Glutamatergic neuron (in vitro differentiated cells): ENCODE measurements at regions not wholly inside any gene's neighbourhood (a gene's known extent, or its start where the extent isn't known, plus 50 kb on each side); places are given as distances from the start of the nearest gene placed in this dataset.

Experiments used
- DNase-seq: peaks from one replicate; pipeline ENCODE4 v3.0.0; 2022
- H3K27ac Mint-ChIP-seq: one replicate; pipeline ENCODE4 v1.8.0; 2020; ENCODE audit warnings: mild to moderate bottlenecking, mixed read lengths, inconsistent platforms; ENCODE audit not compliant: unreplicated experiment
- H3K27me3 Mint-ChIP-seq: one replicate; pipeline ENCODE4 v1.8.0; 2020; ENCODE audit warnings: mild to moderate bottlenecking, moderate library complexity, mixed read lengths, inconsistent platforms; ENCODE audit not compliant: unreplicated experiment
- H3K36me3 Mint-ChIP-seq: one replicate; pipeline ENCODE4 v1.8.0; 2020; ENCODE audit warnings: mild to moderate bottlenecking, mixed read lengths, inconsistent platforms; ENCODE audit not compliant: unreplicated experiment
- H3K4me1 Mint-ChIP-seq: one replicate; pipeline ENCODE4 v1.8.0; 2020; ENCODE audit warnings: mild to moderate bottlenecking, low read depth, mixed read lengths, inconsistent platforms; ENCODE audit not compliant: unreplicated experiment
- H3K4me3 Mint-ChIP-seq: one replicate; pipeline ENCODE4 v1.8.0; 2020; ENCODE audit warnings: mild to moderate bottlenecking, mixed read lengths, inconsistent platforms; ENCODE audit not compliant: unreplicated experiment
- H3K9me3 Mint-ChIP-seq: one replicate; pipeline ENCODE4 v1.8.0; 2020; ENCODE audit warnings: mild to moderate bottlenecking, moderate library complexity, mixed read lengths, inconsistent platforms; ENCODE audit not compliant: unreplicated experiment
- CTCF ChIP-seq: fragments of 200-600 bp; sonication (generic); IDR thresholded peaks from one replicate; pipeline ENCODE4 v1.5.0; 2021; ENCODE audit not compliant: partially characterized antibody, unreplicated experiment

DNA sequence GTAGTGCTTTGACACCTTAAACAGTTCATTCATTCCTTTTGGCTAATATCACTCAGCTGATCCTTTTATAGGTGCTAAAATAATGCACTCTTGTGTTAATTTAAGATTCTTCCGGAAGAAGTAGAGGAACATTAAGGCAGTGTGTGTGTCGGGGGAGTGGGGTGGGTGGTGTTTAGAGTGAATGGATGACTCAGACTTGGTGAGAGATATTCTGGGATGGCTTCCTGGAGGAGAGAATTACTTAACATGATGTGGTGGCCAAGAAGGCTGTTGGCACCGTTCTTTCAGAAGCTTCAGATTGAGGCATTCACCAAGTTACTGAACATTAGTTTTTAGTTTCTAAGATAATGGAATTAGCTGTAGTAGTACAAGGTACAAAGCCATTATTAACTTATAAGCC, 125.6 kb upstream of the ROPN1 start:
- Mint-ChIP-seq H3K27ac (peak overlapping the region; percentile 99), H3K4me3 (peak overlapping the region; percentile 88), H3K4me1 (peaks cover 91% of the 10 kb centered on the region), H3K27me3 (peaks cover 37% of the 10 kb centered on the region), H3K36me3 (no peaks in the 10 kb centered on the region), H3K9me3 (peaks cover 50% of the 10 kb centered on the region)
- DNase-seq: no peak
- no peak for TF ChIP-seq CTCF

- TF ChIP-seq CTCF: no peak
- peaks cover 48% of the 10 kb centered on the region for H3K9me3 Mint-ChIP-seq
- peak overlapping the region; percentile 99 for H3K27ac Mint-ChIP-seq
- H3K36me3 Mint-ChIP-seq: no peaks in the 10 kb centered on the region
- no peak for DNase-seq
- H3K4me1 Mint-ChIP-seq: peaks cover 88% of the 10 kb centered on the region
- H3K27me3 Mint-ChIP-seq: peaks cover 43% of the 10 kb centered on the region
- peak overlapping the region; percentile 88 for H3K4me3 Mint-ChIP-seq
These were observed 126.5 kb upstream of the ROPN1 start for GRCh38 chr3:124118397-124118796.

DNA sequence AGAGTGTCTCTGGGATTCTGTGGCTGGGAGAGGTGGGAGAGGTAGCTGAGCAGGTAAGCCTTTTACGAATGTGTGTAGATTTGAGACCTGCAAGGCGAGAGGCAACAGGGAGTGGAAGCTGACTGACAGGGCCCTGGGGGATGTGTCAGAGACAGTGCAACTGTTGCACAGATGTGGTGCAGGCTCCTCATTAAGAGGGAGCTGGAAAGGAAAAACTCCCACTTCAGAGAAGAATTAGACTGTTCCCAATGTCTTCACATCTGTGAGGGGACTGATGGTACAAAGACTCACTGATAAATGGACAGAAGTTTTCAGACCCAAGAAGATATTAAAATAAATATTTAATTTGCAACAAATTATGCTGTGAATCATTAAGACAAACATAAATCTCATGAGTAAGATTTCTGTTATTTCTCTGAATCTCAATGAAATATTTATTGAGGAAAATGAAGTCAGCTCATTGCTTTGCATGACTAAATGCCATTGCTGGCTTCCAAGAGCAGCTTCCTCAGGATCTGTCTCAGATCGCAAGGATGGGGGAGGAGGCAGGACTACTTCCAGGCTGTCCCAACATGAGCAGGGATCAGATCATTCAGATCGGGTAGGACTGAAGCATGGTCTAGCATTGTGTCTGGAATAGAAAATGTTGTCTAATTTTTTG, 127.3 kb upstream of the ROPN1 start:
- H3K4me3 Mint-ChIP-seq: peak overlapping the region; percentile 83
- no peak for TF ChIP-seq CTCF
- DNase-seq: peak; percentile 58
- peaks cover 5% of the 10 kb centered on the region for H3K36me3 Mint-ChIP-seq
- peak overlapping the region; percentile 99 for H3K27ac Mint-ChIP-seq
- H3K4me1 Mint-ChIP-seq: peaks cover 83% of the 10 kb centered on the region
- H3K27me3 Mint-ChIP-seq: peaks cover 40% of the 10 kb centered on the region
- peaks cover 43% of the 10 kb centered on the region for H3K9me3 Mint-ChIP-seq

- DNase-seq: no peak
- H3K27me3 Mint-ChIP-seq: peaks cover 37% of the 10 kb centered on the region
- H3K4me3 Mint-ChIP-seq: peak overlapping the region; percentile 67
- H3K9me3 Mint-ChIP-seq: peaks cover 49% of the 10 kb centered on the region
- peaks cover 6% of the 10 kb centered on the region for H3K36me3 Mint-ChIP-seq
- peaks cover 78% of the 10 kb centered on the region for H3K4me1 Mint-ChIP-seq
- peak overlapping the region; percentile 84 for H3K27ac Mint-ChIP-seq
- TF ChIP-seq CTCF: no peak
These were observed 129.7 kb upstream of the ROPN1 start for GRCh38 chr3:124121379-124122312.

DNA sequence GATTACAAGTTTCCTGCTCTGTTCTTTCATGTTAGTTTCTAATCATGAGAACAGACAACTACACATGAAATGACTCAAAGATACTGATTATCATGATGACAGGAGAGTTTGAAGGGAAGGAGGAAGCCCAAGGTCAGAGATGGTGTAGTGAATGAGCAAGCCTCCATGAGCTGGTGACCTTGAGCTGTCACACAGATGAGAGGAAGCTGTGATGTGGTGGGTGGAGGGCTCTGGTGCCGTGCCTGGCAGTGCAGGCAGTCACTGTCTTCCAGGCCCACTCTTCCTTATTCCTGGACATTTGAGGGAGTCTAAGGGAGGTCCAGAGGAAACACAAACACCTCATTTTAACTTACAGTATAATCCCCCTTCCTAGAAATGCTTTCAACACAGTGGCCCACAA, 133.4 kb upstream of the ROPN1 start:
- H3K27ac Mint-ChIP-seq: peak overlapping the region; percentile 62
- peaks cover 9% of the 10 kb centered on the region for H3K27me3 Mint-ChIP-seq
- H3K9me3 Mint-ChIP-seq: peaks cover 28% of the 10 kb centered on the region
- peaks cover 6% of the 10 kb centered on the region for H3K36me3 Mint-ChIP-seq
- TF ChIP-seq CTCF: no peak
- H3K4me1 Mint-ChIP-seq: peaks cover 70% of the 10 kb centered on the region
- DNase-seq: no peak
- H3K4me3 Mint-ChIP-seq: peak overlapping the region; percentile 72
